ENCODE measurements at regions not wholly inside any gene's neighbourhood (a gene's known extent, or its start where the extent isn't known, plus 50 kb on each side); places are given as distances from the start of the nearest gene placed in this dataset.

DNA sequence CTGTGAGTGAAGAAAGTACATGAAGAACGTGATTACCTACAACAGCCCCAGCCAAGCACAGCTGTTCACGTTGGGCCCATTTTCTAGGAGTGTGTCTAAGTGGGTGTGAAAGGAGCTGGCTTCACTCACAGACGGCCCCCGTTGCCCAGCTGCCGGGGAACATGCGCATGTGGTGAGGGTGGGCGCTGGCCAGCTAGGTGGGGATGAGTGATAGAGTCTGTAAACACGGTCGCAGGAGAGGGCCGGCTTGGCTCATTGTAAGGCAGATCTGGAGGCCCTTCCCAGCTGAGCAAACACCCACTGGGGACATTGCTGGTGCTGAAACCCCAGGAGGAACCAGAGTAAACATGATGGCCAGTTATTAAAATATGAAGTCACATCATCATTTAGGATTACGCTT, 160.5 kb downstream of the TEX29 start:
- ATAC-seq (ENCODE audit: low read depth in 2 of 2) = no peak
- no peaks in the 10 kb centered on the region for H3K4me1 Mint-ChIP-seq
- no peaks in the 10 kb centered on the region for H3K36me3 Mint-ChIP-seq
- no peaks in the 10 kb centered on the region for H3K27me3 Mint-ChIP-seq
- H3K27ac Mint-ChIP-seq = no peak overlapping the region
- no peak for DNase-seq
- H3K4me3 Mint-ChIP-seq = no peak overlapping the region
- peaks cover 0 to 7% (median 3%) of the 10 kb centered on the region in 7 donors for H3K9me3 Mint-ChIP-seq

DNA sequence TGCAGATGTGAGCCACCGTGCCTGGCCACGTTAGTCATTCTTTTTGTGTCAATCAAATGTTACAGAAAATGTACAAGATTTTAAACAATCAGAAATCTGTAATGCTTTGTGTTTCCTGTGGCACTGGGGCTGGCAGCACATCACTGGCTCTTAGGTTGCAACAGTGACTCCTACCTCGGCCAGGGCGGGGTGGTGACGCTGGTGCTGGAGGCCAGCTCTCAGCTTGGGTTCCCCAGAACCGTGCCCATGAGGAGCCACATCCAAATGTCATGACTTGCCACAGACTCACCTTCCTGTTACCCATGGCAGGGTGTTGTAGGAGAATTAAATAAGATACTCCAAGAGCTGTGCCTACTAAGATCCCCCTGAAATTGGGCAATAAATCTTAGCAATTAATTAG, 161.7 kb downstream of the TEX29 start:
- H3K27ac Mint-ChIP-seq = no peak overlapping the region

DNA sequence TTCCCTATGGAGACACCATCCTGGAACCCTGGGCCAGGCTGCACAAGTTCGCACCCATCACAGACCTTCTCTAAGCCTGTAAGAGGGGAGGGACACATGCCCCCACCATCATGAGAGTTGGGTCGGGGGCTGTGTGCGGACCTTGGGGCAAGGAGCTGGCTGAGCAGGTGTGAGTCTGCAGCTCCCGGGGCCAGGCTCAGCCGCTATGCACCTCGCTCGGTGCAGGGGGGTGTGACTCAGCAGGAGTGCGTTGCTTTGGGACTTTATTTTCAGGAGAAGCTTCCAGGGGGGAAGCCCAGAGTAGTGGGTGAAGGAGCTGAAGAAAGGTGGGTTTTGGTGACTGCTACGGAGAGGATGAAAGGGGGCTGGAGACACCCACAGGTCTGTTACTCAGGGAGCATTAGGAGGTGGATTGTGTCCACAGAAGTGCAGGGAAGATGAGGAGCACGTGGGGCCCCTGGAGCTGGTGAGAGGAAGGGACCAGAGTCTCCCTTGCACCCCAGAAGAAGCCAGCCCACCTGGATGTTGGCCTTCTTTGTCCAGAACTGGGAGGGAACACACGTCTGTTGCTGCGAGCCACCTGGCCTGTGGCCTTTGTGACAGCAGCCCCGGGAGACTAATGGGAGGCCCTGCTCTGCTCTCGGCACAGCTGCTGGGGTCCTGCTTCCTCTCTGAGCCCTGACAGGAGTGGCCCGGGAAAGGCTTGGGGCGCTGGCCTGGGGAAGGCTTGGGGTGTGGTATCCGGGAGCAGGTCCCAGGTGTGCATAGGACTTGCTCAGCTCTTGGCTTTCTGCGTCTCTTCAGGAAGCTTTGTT, 162.6 kb downstream of the TEX29 start:
- Mint-ChIP-seq H3K27ac (no peak overlapping the region), H3K9me3 (peaks cover 0 to 18% (median 8%) of the 10 kb centered on the region in 7 donors), H3K36me3 (no peaks in the 10 kb centered on the region), H3K4me1 (no peaks in the 10 kb centered on the region), H3K27me3 (peaks cover 0 to 4% (median 0%) of the 10 kb centered on the region in 3 donors), H3K4me3 (no peak overlapping the region)
- ATAC-seq (ENCODE audit: low read depth in 2 of 2) = no peak
- no peak for DNase-seq

More for the DNA sequence above, 161.7 kb downstream of the TEX29 start:
- no peak overlapping the region for H3K4me3 Mint-ChIP-seq
- H3K36me3 Mint-ChIP-seq = no peaks in the 10 kb centered on the region
- peaks cover 0 to 10% (median 7%) of the 10 kb centered on the region in 7 donors for H3K9me3 Mint-ChIP-seq
- DNase-seq (no peak), ATAC-seq (ENCODE audit: low read depth in 2 of 2) (no peak)
- no peaks in the 10 kb centered on the region for H3K4me1 Mint-ChIP-seq
- no peaks in the 10 kb centered on the region for H3K27me3 Mint-ChIP-seq

DNA sequence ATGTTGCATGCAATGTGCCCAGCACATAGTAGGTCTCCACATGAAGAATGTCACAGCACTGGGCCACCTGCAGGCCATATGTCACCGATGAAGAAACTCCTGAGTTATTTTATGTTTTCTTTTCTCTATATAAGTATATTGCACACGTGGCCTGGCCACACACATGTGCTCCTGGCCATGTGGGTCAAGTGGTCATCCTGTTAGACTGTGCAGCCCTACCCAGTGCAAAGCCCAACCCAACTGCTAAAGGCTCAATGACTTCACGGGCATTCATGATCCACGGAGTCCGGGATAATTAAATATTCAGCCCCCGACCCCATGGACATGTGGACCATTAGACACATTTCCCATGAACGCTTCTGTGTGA, 163.2 kb downstream of the TEX29 start:
- no peak for DNase-seq
- Mint-ChIP-seq H3K27me3 (peaks cover 0 to 4% (median 0%) of the 10 kb centered on the region in 3 donors), H3K9me3 (peaks cover 0 to 23% (median 13%) of the 10 kb centered on the region in 7 donors), H3K36me3 (no peaks in the 10 kb centered on the region), H3K4me1 (no peaks in the 10 kb centered on the region), H3K4me3 (no peak overlapping the region), H3K27ac (no peak overlapping the region)
- no peak for ATAC-seq (ENCODE audit: low read depth in 2 of 2)

DNA sequence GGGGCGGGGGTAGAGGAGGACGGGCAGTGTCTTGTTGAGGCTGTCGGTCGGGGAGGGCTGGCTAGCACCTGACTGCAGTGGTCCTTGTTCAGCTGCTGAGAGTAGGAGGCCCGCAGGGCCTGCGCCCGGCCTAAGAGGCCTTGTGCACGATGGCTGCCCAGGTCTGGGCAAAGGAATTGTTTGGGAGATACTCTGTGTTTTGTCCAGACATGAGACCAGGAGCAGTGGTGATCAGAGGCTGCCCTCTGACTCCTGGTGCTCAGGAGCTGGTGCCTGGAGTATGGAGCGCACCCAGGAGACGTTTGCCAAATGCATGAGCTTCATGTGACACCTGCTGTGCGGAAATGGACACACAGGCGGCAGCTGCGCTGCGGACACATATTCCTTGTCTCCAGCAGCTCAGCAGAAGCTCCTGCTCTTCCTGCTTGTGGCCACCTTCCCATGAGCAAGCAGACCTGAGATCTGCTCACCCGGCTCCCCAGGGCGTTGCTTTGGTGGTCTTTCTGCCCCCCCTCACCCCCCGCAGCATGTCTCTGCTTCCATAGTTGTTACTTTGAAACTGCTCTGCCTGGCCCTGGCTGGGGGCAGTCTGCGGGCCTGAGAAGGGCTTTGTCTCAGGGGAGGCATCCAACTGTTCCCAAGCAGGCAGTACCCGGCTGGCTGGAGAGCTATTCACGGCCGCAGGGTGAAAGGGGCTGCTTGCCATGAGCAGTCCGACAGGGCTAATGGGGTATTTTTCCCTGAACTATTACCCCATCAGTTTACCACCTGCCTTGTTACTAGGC, 163.9 kb downstream of the TEX29 start:
- no peak for ATAC-seq (ENCODE audit: low read depth in 2 of 2)
- no peak for DNase-seq
- H3K27me3 Mint-ChIP-seq = peaks cover 0 to 4% (median under 1%) of the 10 kb centered on the region in 3 donors
- H3K4me1 Mint-ChIP-seq = no peaks in the 10 kb centered on the region
- no peak overlapping the region for H3K4me3 Mint-ChIP-seq
- peaks cover 0 to 23% (median 13%) of the 10 kb centered on the region in 7 donors for H3K9me3 Mint-ChIP-seq
- H3K36me3 Mint-ChIP-seq = no peaks in the 10 kb centered on the region
- no peak overlapping the region for H3K27ac Mint-ChIP-seq

DNA sequence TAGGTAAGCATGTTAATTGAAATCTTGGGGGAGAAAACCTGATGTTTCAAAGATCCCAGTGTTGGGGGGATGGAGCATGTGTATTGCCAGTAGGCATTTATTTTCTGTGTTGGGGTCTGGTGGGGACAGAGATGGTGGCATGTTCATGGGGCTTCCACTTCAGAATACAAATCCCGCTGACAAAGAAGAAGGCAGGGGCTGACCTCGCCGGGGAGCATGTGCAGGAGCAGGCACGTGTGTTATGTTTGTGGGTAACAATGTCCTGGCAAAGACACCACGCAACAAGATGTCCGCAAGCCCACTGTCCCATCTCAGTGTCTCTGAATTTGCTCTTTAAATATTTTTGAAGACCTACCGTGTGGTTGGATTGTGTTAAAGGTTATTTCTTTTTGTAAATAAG, 164.5 kb downstream of the TEX29 start:
- H3K4me3 Mint-ChIP-seq = no peak overlapping the region
- ATAC-seq (ENCODE audit: low read depth in 2 of 2) = no peak
- H3K4me1 Mint-ChIP-seq = no peaks in the 10 kb centered on the region
- no peak overlapping the region for H3K27ac Mint-ChIP-seq
- DNase-seq = no peak
- no peaks in the 10 kb centered on the region for H3K36me3 Mint-ChIP-seq
- peaks cover 0 to 23% (median 13%) of the 10 kb centered on the region in 7 donors for H3K9me3 Mint-ChIP-seq
- H3K27me3 Mint-ChIP-seq = peaks cover 0 to 7% (median 4%) of the 10 kb centered on the region in 3 donors

DNA sequence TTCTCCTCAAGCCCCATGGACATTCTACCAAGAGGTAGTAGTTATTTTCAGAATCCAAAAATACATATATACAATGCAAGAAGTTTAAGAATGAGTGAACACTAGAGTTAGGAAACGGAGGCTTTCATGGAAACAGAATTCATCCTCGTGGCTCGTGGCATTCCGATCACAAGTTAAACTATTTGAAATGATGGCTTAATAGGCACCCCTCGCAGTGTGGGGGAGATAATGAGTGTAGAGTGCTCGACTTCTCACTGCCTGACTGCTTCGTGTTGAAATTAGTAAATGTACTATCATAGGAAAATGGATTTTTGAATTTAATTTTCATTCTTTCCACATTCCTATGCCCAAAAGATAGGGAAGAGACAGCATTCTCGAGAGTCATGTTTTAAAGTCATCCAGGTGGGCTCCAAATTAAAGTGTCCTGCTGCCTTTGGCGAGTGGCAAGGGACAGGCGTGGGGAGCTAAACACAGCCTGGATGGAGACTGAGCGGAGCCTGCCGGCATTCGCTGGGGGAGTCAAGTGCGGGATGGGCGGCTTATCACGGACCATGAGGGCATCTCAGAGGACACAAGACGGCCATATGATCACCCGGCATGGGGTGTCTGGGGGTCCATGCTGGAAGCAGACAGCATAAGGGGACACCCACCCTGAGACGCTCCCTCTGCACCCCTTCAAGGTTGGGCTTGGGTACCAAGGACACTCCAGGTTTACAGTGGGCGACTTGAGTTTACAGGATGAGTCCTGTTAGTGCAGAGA, 165.2 kb downstream of the TEX29 start:
- H3K36me3 Mint-ChIP-seq = no peaks in the 10 kb centered on the region
- no peak for ATAC-seq (ENCODE audit: low read depth in 2 of 2)
- no peak overlapping the region for H3K27ac Mint-ChIP-seq
- DNase-seq = no peak
- H3K9me3 Mint-ChIP-seq = peaks cover 0 to 23% (median 13%) of the 10 kb centered on the region in 7 donors
- H3K4me3 Mint-ChIP-seq = peak overlapping the region in 1 of 8 donors; percentile 62
- H3K27me3 Mint-ChIP-seq = peaks cover 0 to 9% (median 4%) of the 10 kb centered on the region in 3 donors
- no peaks in the 10 kb centered on the region for H3K4me1 Mint-ChIP-seq

DNA sequence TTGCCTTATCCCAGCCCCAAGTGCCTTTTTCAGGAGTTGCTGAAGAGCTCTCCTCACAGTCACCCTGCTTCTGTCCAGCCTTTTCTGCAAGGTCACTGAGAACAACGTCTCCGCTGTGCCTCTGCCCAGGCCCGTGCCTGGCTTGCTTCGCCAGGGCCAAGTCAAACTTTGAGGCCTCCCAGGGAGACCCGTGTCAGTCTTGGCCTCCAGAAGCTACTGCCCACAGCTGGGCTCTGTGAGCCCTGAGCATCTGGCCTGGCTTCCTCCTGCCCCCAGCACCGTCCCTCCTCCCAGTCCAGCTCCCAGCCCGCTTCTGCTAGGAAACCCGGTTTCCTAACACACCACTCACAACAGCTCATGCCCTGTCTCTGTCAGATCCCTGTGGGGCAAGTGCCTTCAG, 165.9 kb downstream of the TEX29 start:
- Mint-ChIP-seq H3K4me3 (no peak overlapping the region), H3K27ac (no peak overlapping the region), H3K27me3 (peaks cover 0 to 9% (median 4%) of the 10 kb centered on the region in 3 donors), H3K9me3 (peaks cover 0 to 23% (median 13%) of the 10 kb centered on the region in 7 donors), H3K4me1 (no peaks in the 10 kb centered on the region), H3K36me3 (no peaks in the 10 kb centered on the region)
- DNase-seq (no peak), ATAC-seq (ENCODE audit: low read depth in 2 of 2) (no peak)

DNA sequence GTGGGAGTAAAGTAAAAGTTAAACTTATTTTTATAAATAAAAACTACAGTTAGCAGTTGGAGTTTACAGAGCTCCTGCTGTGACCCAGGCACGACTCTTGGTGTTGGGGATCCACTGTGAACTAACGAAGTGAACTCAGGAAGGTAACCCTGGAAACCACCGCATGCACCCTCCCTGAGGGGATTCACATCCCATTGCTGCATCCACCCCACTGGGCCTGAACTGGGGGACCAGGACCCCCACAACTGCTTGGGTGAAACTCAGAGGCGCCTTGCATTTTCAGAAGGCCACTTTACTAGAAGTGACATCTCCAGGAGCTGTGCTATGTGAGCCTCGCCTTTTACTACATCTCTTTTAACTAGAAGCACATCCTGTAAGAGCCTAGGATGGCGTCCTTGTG, 166.4 kb downstream of the TEX29 start:
- no peaks in the 10 kb centered on the region for H3K4me1 Mint-ChIP-seq
- no peak overlapping the region for H3K27ac Mint-ChIP-seq
- peaks cover 0 to 9% (median 4%) of the 10 kb centered on the region in 3 donors for H3K27me3 Mint-ChIP-seq
- H3K9me3 Mint-ChIP-seq = peaks cover 0 to 23% (median 13%) of the 10 kb centered on the region in 7 donors
- no peaks in the 10 kb centered on the region for H3K36me3 Mint-ChIP-seq
- H3K4me3 Mint-ChIP-seq = no peak overlapping the region
- DNase-seq (no peak), ATAC-seq (ENCODE audit: low read depth in 2 of 2) (no peak)

DNA sequence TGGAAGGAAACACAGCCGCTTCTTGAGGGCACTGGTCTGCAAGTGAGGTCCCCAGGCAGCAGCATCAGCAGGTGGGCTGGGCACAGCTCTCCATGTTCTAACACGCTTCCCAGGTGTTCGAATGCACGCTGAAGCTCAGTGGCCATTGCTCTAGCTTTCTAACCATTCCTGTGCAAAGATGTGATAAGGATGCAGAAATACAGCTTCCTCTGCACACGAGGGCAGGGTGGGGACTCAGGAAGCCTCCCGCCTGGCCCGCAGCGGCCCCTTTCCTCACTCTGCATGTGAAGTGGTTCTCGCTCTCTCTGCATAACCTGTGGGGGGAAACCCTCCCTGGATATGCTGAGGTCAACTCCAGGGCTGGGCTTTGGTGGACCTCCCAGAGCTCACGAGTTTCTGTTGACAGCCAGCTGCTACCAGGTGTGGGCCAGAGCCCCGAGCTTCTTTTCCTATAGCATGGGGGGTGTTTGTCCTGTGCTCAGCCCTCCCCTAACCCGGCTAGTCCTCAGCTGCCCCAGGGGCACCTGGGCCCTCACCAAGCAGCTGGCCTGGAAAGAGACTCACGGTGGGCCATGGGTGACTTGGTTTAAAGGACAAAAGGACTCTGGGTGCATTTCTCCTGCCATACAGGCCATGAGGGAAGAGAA, 168.2 kb downstream of the TEX29 start:
- Mint-ChIP-seq H3K9me3 (peaks cover 0 to 23% (median 13%) of the 10 kb centered on the region in 7 donors), H3K36me3 (no peaks in the 10 kb centered on the region), H3K4me3 (no peak overlapping the region), H3K4me1 (no peaks in the 10 kb centered on the region), H3K27ac (no peak overlapping the region), H3K27me3 (peaks cover 5 to 10% (median 9%) of the 10 kb centered on the region in 3 donors)
- DNase-seq = no peak
- no peak for ATAC-seq (ENCODE audit: low read depth in 2 of 2)

DNA sequence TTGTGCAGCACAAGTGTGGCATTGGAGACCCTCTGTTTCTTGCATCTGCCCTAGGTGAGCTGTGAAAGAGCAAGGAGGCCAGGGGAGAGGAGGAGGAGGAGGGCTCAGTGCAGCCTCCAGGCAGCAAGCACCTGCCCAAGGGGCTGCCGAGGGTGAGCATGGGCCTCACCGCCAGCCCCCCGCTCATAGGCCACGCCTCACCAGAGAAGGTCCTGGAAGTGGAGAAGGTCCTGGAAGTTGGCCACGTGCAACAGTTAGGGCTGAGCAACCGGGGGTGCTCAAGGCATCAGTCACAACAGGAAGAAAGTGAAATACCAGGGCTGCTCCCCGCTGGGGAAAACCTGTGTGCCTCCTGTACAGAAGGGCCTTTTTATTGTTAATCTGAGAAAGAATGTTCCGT, 168.9 kb downstream of the TEX29 start:
- Mint-ChIP-seq H3K27me3 (peaks cover 5 to 10% (median 9%) of the 10 kb centered on the region in 3 donors), H3K9me3 (peaks cover 0 to 23% (median 13%) of the 10 kb centered on the region in 7 donors), H3K27ac (no peak overlapping the region), H3K4me3 (peak overlapping the region in 1 of 8 donors; percentile 22), H3K4me1 (no peaks in the 10 kb centered on the region), H3K36me3 (no peaks in the 10 kb centered on the region)
- ATAC-seq (ENCODE audit: low read depth in 2 of 2) (no peak), DNase-seq (no peak)

DNA sequence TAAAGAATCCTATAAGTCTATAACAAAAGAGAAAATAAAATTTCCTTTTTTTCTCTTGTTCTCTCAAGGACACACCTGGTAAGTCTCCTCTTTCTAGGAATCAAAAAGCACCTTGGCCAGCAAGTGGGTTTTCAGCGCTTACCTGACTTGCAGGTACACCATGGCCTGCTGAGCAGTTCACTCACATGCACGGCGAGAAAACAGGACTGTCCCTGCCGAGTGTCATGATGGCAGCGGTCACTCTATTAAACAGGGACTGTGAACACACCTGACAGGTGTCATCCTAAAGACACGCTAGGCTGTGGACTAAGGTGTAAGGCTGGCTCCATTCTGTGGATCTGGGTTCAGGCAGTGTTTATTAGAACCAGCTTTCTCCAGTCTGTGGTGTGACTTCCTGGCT, 170.2 kb downstream of the TEX29 start:
- peaks cover 0 to 24% (median 13%) of the 10 kb centered on the region in 7 donors for H3K9me3 Mint-ChIP-seq
- H3K27me3 Mint-ChIP-seq = peaks cover 5 to 10% (median 9%) of the 10 kb centered on the region in 3 donors
- H3K27ac Mint-ChIP-seq = no peak overlapping the region
- ATAC-seq (ENCODE audit: low read depth in 2 of 2) = no peak
- no peak overlapping the region for H3K4me3 Mint-ChIP-seq
- H3K4me1 Mint-ChIP-seq = no peaks in the 10 kb centered on the region
- H3K36me3 Mint-ChIP-seq = no peaks in the 10 kb centered on the region
- DNase-seq = no peak

DNA sequence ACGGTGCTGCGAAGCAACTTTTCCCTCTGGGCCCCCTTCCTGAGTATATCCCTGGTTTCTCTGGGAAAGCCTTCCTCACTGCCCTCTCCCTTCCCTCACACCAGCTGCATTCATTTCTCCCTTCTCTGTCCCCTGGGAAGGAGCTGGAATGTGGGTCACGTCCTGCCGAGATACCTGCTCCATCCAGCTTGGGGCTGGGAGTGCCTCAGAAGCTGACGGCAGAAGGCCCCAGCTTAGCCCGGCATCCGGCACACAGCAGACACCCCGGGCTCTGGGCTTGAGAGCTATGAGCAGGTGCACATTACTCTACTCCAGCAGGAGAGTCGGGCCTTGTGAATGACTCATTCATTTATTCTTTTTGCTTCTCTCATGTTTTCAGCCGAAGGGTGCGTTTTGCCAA, 170.6 kb downstream of the TEX29 start:
- no peak for DNase-seq
- H3K4me1 Mint-ChIP-seq = no peaks in the 10 kb centered on the region

More for the DNA sequence above, 170.6 kb downstream of the TEX29 start:
- Mint-ChIP-seq H3K4me3 (no peak overlapping the region), H3K36me3 (no peaks in the 10 kb centered on the region), H3K27ac (no peak overlapping the region), H3K27me3 (peaks cover 5 to 10% (median 9%) of the 10 kb centered on the region in 3 donors), H3K9me3 (peaks cover 0 to 22% (median 13%) of the 10 kb centered on the region in 7 donors)
- no peak for ATAC-seq (ENCODE audit: low read depth in 2 of 2)
